Glutamatergic neuron (in vitro differentiated cells): ENCODE measurements at regions not wholly inside any gene's neighbourhood (a gene's known extent, or its start where the extent isn't known, plus 50 kb on each side); places are given as distances from the start of the nearest gene placed in this dataset.

ENCODE experiments used
- DNase-seq: peaks from one replicate; pipeline ENCODE4 v3.0.0; 2022
- H3K27ac Mint-ChIP-seq: one replicate; pipeline ENCODE4 v1.8.0; 2020; ENCODE audit warnings: mild to moderate bottlenecking, mixed read lengths, inconsistent platforms; ENCODE audit not compliant: unreplicated experiment
- H3K27me3 Mint-ChIP-seq: one replicate; pipeline ENCODE4 v1.8.0; 2020; ENCODE audit warnings: mild to moderate bottlenecking, moderate library complexity, mixed read lengths, inconsistent platforms; ENCODE audit not compliant: unreplicated experiment
- H3K36me3 Mint-ChIP-seq: one replicate; pipeline ENCODE4 v1.8.0; 2020; ENCODE audit warnings: mild to moderate bottlenecking, mixed read lengths, inconsistent platforms; ENCODE audit not compliant: unreplicated experiment
- H3K4me1 Mint-ChIP-seq: one replicate; pipeline ENCODE4 v1.8.0; 2020; ENCODE audit warnings: mild to moderate bottlenecking, low read depth, mixed read lengths, inconsistent platforms; ENCODE audit not compliant: unreplicated experiment
- H3K4me3 Mint-ChIP-seq: one replicate; pipeline ENCODE4 v1.8.0; 2020; ENCODE audit warnings: mild to moderate bottlenecking, mixed read lengths, inconsistent platforms; ENCODE audit not compliant: unreplicated experiment
- H3K9me3 Mint-ChIP-seq: one replicate; pipeline ENCODE4 v1.8.0; 2020; ENCODE audit warnings: mild to moderate bottlenecking, moderate library complexity, mixed read lengths, inconsistent platforms; ENCODE audit not compliant: unreplicated experiment
- TF ChIP-seq, protein P1 (sequence below): fragments of 200-600 bp; sonication (generic); IDR thresholded peaks from one replicate; pipeline ENCODE4 v1.5.0; 2021; ENCODE audit not compliant: partially characterized antibody, unreplicated experiment

DNA sequence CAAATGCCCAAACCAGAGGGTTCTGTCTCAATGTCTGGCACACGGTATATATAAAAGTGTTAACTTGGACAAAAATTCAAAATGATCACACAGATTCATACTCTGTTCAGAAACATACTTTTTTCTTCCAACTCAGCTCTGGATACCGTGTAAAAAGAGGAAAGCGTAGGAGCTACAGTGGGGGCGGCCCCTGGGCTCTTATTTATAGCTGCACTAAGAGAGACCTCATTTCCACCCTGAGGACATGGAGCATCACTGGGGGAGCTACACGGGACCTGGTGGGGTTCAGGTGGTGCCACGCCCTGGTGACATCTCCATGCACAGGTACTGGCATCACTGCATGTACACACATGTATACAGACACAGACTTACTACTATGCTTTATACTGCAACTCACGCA, 185.9 kb upstream of the FOXQ1 start:
- no peak overlapping the region for H3K4me3 Mint-ChIP-seq
- TF ChIP-seq, protein P1, sequence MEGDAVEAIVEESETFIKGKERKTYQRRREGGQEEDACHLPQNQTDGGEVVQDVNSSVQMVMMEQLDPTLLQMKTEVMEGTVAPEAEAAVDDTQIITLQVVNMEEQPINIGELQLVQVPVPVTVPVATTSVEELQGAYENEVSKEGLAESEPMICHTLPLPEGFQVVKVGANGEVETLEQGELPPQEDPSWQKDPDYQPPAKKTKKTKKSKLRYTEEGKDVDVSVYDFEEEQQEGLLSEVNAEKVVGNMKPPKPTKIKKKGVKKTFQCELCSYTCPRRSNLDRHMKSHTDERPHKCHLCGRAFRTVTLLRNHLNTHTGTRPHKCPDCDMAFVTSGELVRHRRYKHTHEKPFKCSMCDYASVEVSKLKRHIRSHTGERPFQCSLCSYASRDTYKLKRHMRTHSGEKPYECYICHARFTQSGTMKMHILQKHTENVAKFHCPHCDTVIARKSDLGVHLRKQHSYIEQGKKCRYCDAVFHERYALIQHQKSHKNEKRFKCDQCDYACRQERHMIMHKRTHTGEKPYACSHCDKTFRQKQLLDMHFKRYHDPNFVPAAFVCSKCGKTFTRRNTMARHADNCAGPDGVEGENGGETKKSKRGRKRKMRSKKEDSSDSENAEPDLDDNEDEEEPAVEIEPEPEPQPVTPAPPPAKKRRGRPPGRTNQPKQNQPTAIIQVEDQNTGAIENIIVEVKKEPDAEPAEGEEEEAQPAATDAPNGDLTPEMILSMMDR = no peak
- no peaks in the 10 kb centered on the region for H3K36me3 Mint-ChIP-seq
- DNase-seq = no peak
- H3K9me3 Mint-ChIP-seq = no peaks in the 10 kb centered on the region
- no peak overlapping the region for H3K27ac Mint-ChIP-seq
- no peaks in the 10 kb centered on the region for H3K27me3 Mint-ChIP-seq
- H3K4me1 Mint-ChIP-seq = peaks cover under 1% of the 10 kb centered on the region

GRCh38 chr6:1125297-1125696, 186.6 kb upstream of the FOXQ1 start:
- Mint-ChIP-seq H3K4me1 (no peaks in the 10 kb centered on the region), H3K27me3 (no peaks in the 10 kb centered on the region), H3K9me3 (no peaks in the 10 kb centered on the region), H3K36me3 (no peaks in the 10 kb centered on the region), H3K27ac (no peak overlapping the region), H3K4me3 (no peak overlapping the region)
- TF ChIP-seq, protein P1 = no peak
- no peak for DNase-seq

- H3K9me3 Mint-ChIP-seq = peaks cover 2% of the 10 kb centered on the region
These were observed 187.0 kb upstream of the FOXQ1 start for GRCh38 chr6:1124885-1125284.

DNA sequence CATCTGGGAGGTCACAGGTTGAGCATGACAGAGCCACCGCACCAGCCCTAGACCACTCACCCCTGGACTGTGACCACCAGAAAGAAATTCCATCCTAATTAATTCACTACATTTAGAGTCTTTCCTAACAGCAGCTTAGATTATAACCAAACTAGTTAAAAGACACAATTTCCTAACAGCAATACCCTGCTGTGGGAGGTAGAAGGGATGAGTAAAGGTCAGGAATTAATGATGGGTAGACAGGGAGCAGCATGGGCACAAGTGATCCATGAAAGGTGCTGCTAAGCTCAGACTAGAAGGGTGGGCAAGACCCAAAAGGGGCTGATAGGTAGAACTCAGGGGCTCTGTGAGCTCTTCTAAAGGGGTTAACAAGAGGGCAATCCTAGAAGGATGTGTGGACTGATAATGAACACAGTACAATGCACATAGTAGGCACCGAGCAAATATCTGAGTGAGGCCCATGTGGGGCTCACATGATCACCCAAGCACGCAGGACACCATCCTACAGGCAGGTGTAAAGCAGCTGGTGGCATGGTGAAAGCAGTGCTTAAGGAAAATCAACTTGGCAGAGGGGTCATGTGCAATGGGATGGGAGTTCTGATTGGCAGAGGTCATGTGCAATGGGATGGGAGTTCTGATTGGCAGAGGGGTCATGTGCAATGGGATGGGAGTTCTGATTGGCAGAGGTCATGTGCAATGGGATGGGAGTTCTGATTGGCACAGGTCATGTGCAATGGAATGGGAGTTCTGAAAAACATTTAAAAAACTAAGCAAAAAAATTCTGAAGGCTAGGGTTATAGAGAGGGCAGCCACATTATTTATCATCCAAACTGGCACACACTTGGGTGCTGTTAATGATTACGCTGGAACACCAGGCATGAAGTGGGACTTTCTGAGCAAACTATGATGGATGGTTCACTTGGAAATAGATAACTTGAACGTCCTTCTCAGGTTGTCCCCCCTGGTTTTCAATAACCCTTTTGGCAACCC, 188.2 kb upstream of the FOXQ1 start:
- no peak overlapping the region for H3K27ac Mint-ChIP-seq
- TF ChIP-seq, protein P1 = no peak
- no peaks in the 10 kb centered on the region for H3K36me3 Mint-ChIP-seq
- peaks cover 2% of the 10 kb centered on the region for H3K9me3 Mint-ChIP-seq
- H3K4me3 Mint-ChIP-seq = no peak overlapping the region
- DNase-seq = no peak
- H3K4me1 Mint-ChIP-seq = no peaks in the 10 kb centered on the region
- no peaks in the 10 kb centered on the region for H3K27me3 Mint-ChIP-seq

More at GRCh38 chr6:1124885-1125284, 187.0 kb upstream of the FOXQ1 start:
- TF ChIP-seq, protein P1 = no peak
- H3K27ac Mint-ChIP-seq = no peak overlapping the region
- DNase-seq = no peak
- no peaks in the 10 kb centered on the region for H3K27me3 Mint-ChIP-seq
- H3K4me3 Mint-ChIP-seq = no peak overlapping the region
- no peaks in the 10 kb centered on the region for H3K4me1 Mint-ChIP-seq
- no peaks in the 10 kb centered on the region for H3K36me3 Mint-ChIP-seq

GRCh38 chr6:1122083-1122482, 189.8 kb upstream of the FOXQ1 start:
- TF ChIP-seq, protein P1 = no peak

More at GRCh38 chr6:1122083-1122482, 189.8 kb upstream of the FOXQ1 start:
- no peaks in the 10 kb centered on the region for H3K27me3 Mint-ChIP-seq
- no peak overlapping the region for H3K27ac Mint-ChIP-seq
- no peak overlapping the region for H3K4me3 Mint-ChIP-seq
- no peaks in the 10 kb centered on the region for H3K36me3 Mint-ChIP-seq
- no peak for DNase-seq
- H3K9me3 Mint-ChIP-seq = peaks cover 2% of the 10 kb centered on the region
- H3K4me1 Mint-ChIP-seq = no peaks in the 10 kb centered on the region
